H1 (cell line): ENCODE measurements at regions not wholly inside any gene's neighbourhood (a gene's known extent, or its start where the extent isn't known, plus 50 kb on each side); places are given as distances from the start of the nearest gene placed in this dataset.

Source experiments
- TCF12 ChIP-seq: IDR thresholded peaks from 2 replicates; pipeline ENCODE4 v1.6.1; 2011; ENCODE audit warnings: low read depth, mild to moderate bottlenecking, low read length
- TF ChIP-seq, protein P1 (sequence below): IDR thresholded peaks from 2 replicates; pipeline ENCODE4 v1.6.1; 2011; ENCODE audit warnings: low read length, improper control_type of control experiment

DNA sequence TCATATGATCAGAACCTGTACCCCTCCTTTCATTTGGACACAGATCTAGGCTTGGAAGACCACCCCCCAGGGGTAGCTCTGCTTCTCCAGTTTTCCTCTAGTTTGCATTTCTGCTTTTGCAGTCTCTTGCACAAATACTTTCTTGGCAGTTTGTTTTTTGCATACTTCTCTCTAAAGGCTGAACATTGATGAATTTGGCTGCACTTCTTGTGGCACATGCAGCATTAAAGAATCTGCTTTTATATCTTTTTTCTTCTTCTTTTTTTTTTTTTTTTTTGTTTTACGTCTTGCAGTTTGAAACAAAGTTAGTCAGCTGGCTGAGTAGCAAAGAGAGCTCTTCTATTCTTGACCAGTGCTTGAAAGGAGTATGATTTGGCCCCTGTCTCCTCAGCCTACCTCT lies 273.0 kb downstream of the GLUD2 start (continued):
- TF ChIP-seq, protein P1, sequence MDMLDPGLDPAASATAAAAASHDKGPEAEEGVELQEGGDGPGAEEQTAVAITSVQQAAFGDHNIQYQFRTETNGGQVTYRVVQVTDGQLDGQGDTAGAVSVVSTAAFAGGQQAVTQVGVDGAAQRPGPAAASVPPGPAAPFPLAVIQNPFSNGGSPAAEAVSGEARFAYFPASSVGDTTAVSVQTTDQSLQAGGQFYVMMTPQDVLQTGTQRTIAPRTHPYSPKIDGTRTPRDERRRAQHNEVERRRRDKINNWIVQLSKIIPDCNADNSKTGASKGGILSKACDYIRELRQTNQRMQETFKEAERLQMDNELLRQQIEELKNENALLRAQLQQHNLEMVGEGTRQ = no peak
- TF ChIP-seq TCF12 = no peak
